PC-3 (cell line): ENCODE measurements at regions not wholly inside any gene's neighbourhood (a gene's known extent, or its start where the extent isn't known, plus 50 kb on each side); places are given as distances from the start of the nearest gene placed in this dataset.
"Not testable (repeated sequence)": the region's sequence is repeated elsewhere in the genome, so short reads cannot be mapped to it uniquely, and the experiment has no call there.

Source experiments
- ATAC-seq: fragments of 200-7000 bp; cut with Tn5 transposase; 2 replicates; pipeline ENCODE4 v1.9.1; 2020; ENCODE audit warnings: mild to moderate bottlenecking, moderate library complexity
- BruUV-seq: library from RNA; stranded (reverse); fragments of 400-500 nt; replicated peaks from 2 replicates; lab custom pipeline; 2021; lab: Mats Ljungman, UMichigan
- CTCF ChIA-PET: fragments of 300-600 bp; sonication (Branson Sonifier 250); formaldehyde crosslinking; loops from one replicate; lab custom pipeline; 2022; ENCODE audit warnings: antibody characterized with exemption; lab: Charles Lee
- POLR2A ChIA-PET: fragments of 300-600 bp; sonication (Branson Sonifier 250); formaldehyde crosslinking; loops from one replicate; lab custom pipeline; 2022; ENCODE audit warnings: antibody characterized with exemption; ENCODE audit not compliant: unreplicated experiment; lab: Charles Lee
- DNase-seq: peaks from one replicate; pipeline ENCODE4 v3.0.0-alpha.2; 2015
- H2AFZ ChIP-seq: fragments of 300-600 bp; sonication (generic); 2 replicates; pipeline ENCODE4 v1.6.0; 2016; ENCODE audit warnings: antibody characterized with exemption, low read length
- H3F3A ChIP-seq: fragments of 300-600 bp; sonication (generic); one replicate; pipeline ENCODE4 v1.6.0; 2017; ENCODE audit warnings: antibody characterized with exemption, low read length, control low read depth, mild to moderate bottlenecking; ENCODE audit not compliant: unreplicated experiment
- H3K27ac ChIP-seq: fragments of 300-600 bp; sonication (generic); 2 replicates; pipeline ENCODE4 v1.5.1; 2016; ENCODE audit warnings: mild to moderate bottlenecking, low read length
- H3K27me3 ChIP-seq: fragments of 300-600 bp; sonication (generic); 2 replicates; pipeline ENCODE4 v1.6.1; 2016; ENCODE audit warnings: low read length, mixed read lengths
- H3K36me3 ChIP-seq: fragments of 300-600 bp; sonication (generic); 2 replicates; pipeline ENCODE4 v1.6.1; 2016; ENCODE audit warnings: low read depth, mixed run types, low read length, mixed read lengths
- H3K4me1 ChIP-seq: fragments of 300-600 bp; sonication (generic); 2 replicates; pipeline ENCODE4 v1.5.1; 2016; ENCODE audit warnings: low read length; ENCODE audit not compliant: insufficient read depth
- H3K4me2 ChIP-seq: fragments of 300-600 bp; sonication (generic); 2 replicates; pipeline ENCODE4 v1.6.0; 2016; ENCODE audit warnings: low read length
- H3K4me3 ChIP-seq: fragments of 300-600 bp; sonication (generic); 2 replicates; pipeline ENCODE4 v1.5.1; 2016; ENCODE audit warnings: mild to moderate bottlenecking, low read length, mixed read lengths
- H3K79me2 ChIP-seq: fragments of 300-600 bp; sonication (generic); 2 replicates; pipeline ENCODE4 v1.6.1; 2017; ENCODE audit warnings: low read length, mixed read lengths
- H3K9ac ChIP-seq: fragments of 300-600 bp; sonication (generic); 2 replicates; pipeline ENCODE4 v1.6.0; 2016; ENCODE audit warnings: mild to moderate bottlenecking, low read length
- H3K9me2 ChIP-seq: fragments of 300-600 bp; sonication (generic); replicated peaks from 2 replicates; pipeline ENCODE4 v1.6.1; 2016; ENCODE audit warnings: mixed run types, low read length, mixed read lengths
- H3K9me3 ChIP-seq: fragments of 300-600 bp; sonication (generic); 2 replicates; pipeline ENCODE4 v1.6.1; 2016; ENCODE audit warnings: low read length, mixed read lengths
- H4K20me1 ChIP-seq: fragments of 300-600 bp; sonication (generic); 2 replicates; pipeline ENCODE4 v1.6.1; 2016; ENCODE audit warnings: low read length, mixed read lengths
- EZH2 ChIP-seq: fragments of 300-600 bp; sonication (generic); IDR thresholded peaks from one replicate; pipeline ENCODE4 v1.6.1; 2017; ENCODE audit warnings: antibody characterized with exemption, mild to moderate bottlenecking, low read length; ENCODE audit not compliant: unreplicated experiment
- EZH2phosphoT487 ChIP-seq: fragments of 300-600 bp; sonication (generic); IDR thresholded peaks from 2 replicates; pipeline ENCODE4 v1.6.1; 2018; ENCODE audit warnings: mild to moderate bottlenecking, antibody characterized with exemption, low read length, borderline replicate concordance
- intact Hi-C: fragments of 100-400 bp; cut with micrococcal nuclease; formaldehyde crosslinking; loops from 2 replicates; pipeline ENCODE4 v1.9.0; 2023
- TF ChIP-seq, protein P1 (sequence below): fragments of 300-600 bp; sonication (generic); conservative IDR thresholded peaks from 2 replicates; pipeline ENCODE4 v1.5.1; 2017; ENCODE audit warnings: antibody characterized with exemption, low read depth, mild to moderate bottlenecking, low read length

DNA sequence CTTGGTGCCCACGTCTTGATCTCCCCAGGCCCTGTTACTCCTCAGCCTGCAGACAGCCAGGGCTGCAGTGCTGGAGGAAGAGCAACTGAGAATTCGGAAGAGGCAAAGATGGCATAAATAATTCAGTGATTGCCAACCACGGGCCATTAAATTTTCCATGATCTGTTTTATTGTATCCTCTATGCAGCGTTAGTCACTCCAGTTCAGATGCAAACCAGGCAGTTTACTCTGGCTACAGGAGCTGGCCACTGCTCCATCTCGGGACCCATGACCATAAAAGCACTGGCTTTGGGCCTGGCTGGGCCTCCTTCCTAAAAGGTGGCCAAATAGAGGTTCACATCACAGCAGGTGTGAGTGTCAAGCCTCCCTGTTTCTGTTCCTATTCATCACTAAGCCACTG, 137.6 kb upstream of the TLE3 start:
- CTCF ChIA-PET: no interaction called here
- TF ChIP-seq EZH2phosphoT487 (no peak), EZH2 (no peak)
- TF ChIP-seq, protein P1, sequence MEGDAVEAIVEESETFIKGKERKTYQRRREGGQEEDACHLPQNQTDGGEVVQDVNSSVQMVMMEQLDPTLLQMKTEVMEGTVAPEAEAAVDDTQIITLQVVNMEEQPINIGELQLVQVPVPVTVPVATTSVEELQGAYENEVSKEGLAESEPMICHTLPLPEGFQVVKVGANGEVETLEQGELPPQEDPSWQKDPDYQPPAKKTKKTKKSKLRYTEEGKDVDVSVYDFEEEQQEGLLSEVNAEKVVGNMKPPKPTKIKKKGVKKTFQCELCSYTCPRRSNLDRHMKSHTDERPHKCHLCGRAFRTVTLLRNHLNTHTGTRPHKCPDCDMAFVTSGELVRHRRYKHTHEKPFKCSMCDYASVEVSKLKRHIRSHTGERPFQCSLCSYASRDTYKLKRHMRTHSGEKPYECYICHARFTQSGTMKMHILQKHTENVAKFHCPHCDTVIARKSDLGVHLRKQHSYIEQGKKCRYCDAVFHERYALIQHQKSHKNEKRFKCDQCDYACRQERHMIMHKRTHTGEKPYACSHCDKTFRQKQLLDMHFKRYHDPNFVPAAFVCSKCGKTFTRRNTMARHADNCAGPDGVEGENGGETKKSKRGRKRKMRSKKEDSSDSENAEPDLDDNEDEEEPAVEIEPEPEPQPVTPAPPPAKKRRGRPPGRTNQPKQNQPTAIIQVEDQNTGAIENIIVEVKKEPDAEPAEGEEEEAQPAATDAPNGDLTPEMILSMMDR: no peak
- Histone ChIP-seq H3K27me3 (no peaks in the 10 kb centered on the region), H2AFZ (no peak overlapping the region), H3K36me3 (no peaks in the 10 kb centered on the region), H4K20me1 (no peaks in the 10 kb centered on the region), H3K79me2 (no peaks in the 10 kb centered on the region), H3K4me3 (no peak overlapping the region), H3K9me2 (no peaks in the 10 kb centered on the region), H3K4me2 (no peak overlapping the region), H3K4me1 (peaks cover 16% of the 10 kb centered on the region), H3F3A (no peaks in the 10 kb centered on the region), H3K27ac (no peak overlapping the region), H3K9ac (no peak overlapping the region), H3K9me3 (peaks cover 6% of the 10 kb centered on the region)
- intact Hi-C loops: no loop called here
- peak; percentile 42 for DNase-seq
- BruUV-seq: no TSS peak
- POLR2A ChIA-PET: no interaction called here
- peak; percentile 42 for ATAC-seq

GRCh38 chr15:70234256-70234905, 136.7 kb upstream of the TLE3 start:
- Histone ChIP-seq H3K4me2 (no peak overlapping the region), H3K9me3 (peaks cover 6% of the 10 kb centered on the region), H3F3A (no peaks in the 10 kb centered on the region), H3K9me2 (no peaks in the 10 kb centered on the region), H3K4me1 (peaks cover 16% of the 10 kb centered on the region), H4K20me1 (no peaks in the 10 kb centered on the region), H3K79me2 (no peaks in the 10 kb centered on the region), H3K4me3 (no peak overlapping the region), H3K27me3 (no peaks in the 10 kb centered on the region), H3K36me3 (no peaks in the 10 kb centered on the region), H3K27ac (no peak overlapping the region), H3K9ac (no peak overlapping the region), H2AFZ (no peak overlapping the region)
- no peak for ATAC-seq
- ChIA-PET POLR2A (interaction anchor here (0.7 kb wide), 1 partner anchor 666 kb away, joined by 12 read pairs; no protein-coding TSS in a partner anchor), CTCF (no interaction called here)
- TF ChIP-seq EZH2: no peak
- no peak for TF ChIP-seq EZH2phosphoT487
- TF ChIP-seq, protein P1: no peak
- BruUV-seq: no TSS peak
- DNase-seq: no peak
- intact Hi-C loops: no loop called here

- Histone ChIP-seq H3K27me3 (no peaks in the 10 kb centered on the region), H3F3A (no peaks in the 10 kb centered on the region), H3K79me2 (no peaks in the 10 kb centered on the region), H3K4me3 (no peak overlapping the region), H3K4me2 (no peak overlapping the region), H3K36me3 (no peaks in the 10 kb centered on the region), H2AFZ (no peak overlapping the region), H4K20me1 (no peaks in the 10 kb centered on the region), H3K9me3 (peaks cover 6% of the 10 kb centered on the region), H3K27ac (no peak overlapping the region), H3K9ac (no peak overlapping the region), H3K4me1 (peaks cover 6% of the 10 kb centered on the region), H3K9me2 (no peaks in the 10 kb centered on the region)
- DNase-seq: no peak
- no peak for TF ChIP-seq EZH2phosphoT487
- intact Hi-C loops: no loop called here
- BruUV-seq: no TSS peak
- CTCF ChIA-PET: no interaction called here
- POLR2A ChIA-PET: no interaction called here
- ATAC-seq: no peak
These were observed 133.8 kb upstream of the TLE3 start for GRCh38 chr15:70231484-70231883.

- H3K36me3 ChIP-seq, H4K20me1 ChIP-seq, intact Hi-C loops, POLR2A ChIA-PET, H3K79me2 ChIP-seq, BruUV-seq, H3K9me3 ChIP-seq, H3K9me2 ChIP-seq, DNase-seq, H3K4me3 ChIP-seq, H3K9ac ChIP-seq, H3K27ac ChIP-seq, H3K4me2 ChIP-seq, ATAC-seq, H2AFZ ChIP-seq, CTCF ChIA-PET, H3K4me1 ChIP-seq, H3F3A ChIP-seq: not testable (repeated sequence)
- H3K27me3 ChIP-seq: peaks cover 10% of the 10 kb centered on the region
These were observed 130.2 kb upstream of the TLE3 start for GRCh38 chr15:70227918-70228317.
